Pancreas (tissue), 10 donors: ENCODE measurements at regions not wholly inside any gene's neighbourhood (a gene's known extent, or its start where the extent isn't known, plus 50 kb on each side); places are given as distances from the start of the nearest gene placed in this dataset.

ENCODE experiments used
- ATAC-seq, 4 donors: fragments of 200-7000 bp; cut with Tn5 transposase; one replicate each; pipeline versions ENCODE4 v1.8.0 to v1.9.1; 2020; ENCODE audit warnings: mild to moderate bottlenecking in 4 of 4, moderate library complexity in 4 of 4
- DNase-seq, 6 donors: peaks; one replicate each; pipeline ENCODE4 v3.0.0-alpha.2; 2020
- FAIRE-seq: peaks from 2 replicates; lab custom pipeline; 2012; peaks lifted over from hg19 to GRCh38; lab: Jason Lieb, UNC
- H3K27ac ChIP-seq, 4 donors: fragments of 200-600 bp; sonication (generic); 1 replicate in 3 of 4; 2 replicates in 1 of 4; pipeline versions ENCODE4 v1.5.0 to v1.8.0; 2020
- H3K27me3 ChIP-seq, 4 donors: fragments of 200-600 bp; one replicate each; pipeline ENCODE4 v1.8.0; 2021
- H3K36me3 ChIP-seq, 3 donors: fragments of 200-600 bp; sonication (generic) in 1 of 3; one replicate each; pipeline versions ENCODE4 v1.5.0 to v1.8.0; 2020 to 2021
- H3K4me1 ChIP-seq, 3 donors: fragments of 200-600 bp; one replicate each; pipeline ENCODE4 v1.8.0; 2021
- H3K4me3 ChIP-seq, 4 donors: fragments of 200-600 bp; sonication (generic) in 2 of 4; one replicate each; pipeline versions ENCODE4 v1.5.0 to v1.8.0; 2020 to 2021
- H3K9me3 ChIP-seq, 4 donors: fragments of 200-600 bp; one replicate each; pipeline ENCODE4 v1.8.0; 2021
- CTCF ChIP-seq, 4 donors: fragments of 200-600 bp; sonication (generic) in 3 of 4; IDR thresholded peaks; one replicate each; pipeline versions ENCODE4 v1.5.0 to v1.8.0; 2021; ENCODE audit warnings: antibody characterized with exemption in 4 of 4
- WGBS, 2 donors: extraction: QIAGEN DNeasy Blood & Tissue Kit; methylation state at CpG; one replicate each; pipeline ENCODE4 v1.1.7; 2013; 5-methylcytosine and 5-hydroxymethylcytosine counted together
- intact Hi-C, 3 donors: fragments of 100-400 bp; cut with DNase I; formaldehyde crosslinking; loops; one replicate each; pipeline versions ENCODE4 v1.11.1 to v1.14.2; 2022
- donor health status: healthy with polysubstance abuse.
- donor health status: DM: no; HTN: no; CAD: no; lungs with moderate emphysema.
- donor health status: DM: no; HTN: no; CAD: no.
- donor health status: control.
- donor health status: control.
- donor health status: Bipolar disorder and iron deficiency.
- donor health status: DM: yes; HTN: yes; CAD: no.
- donor health status: DM: no; HTN: no; CAD: no.
- donor health status: DM: no; HTN: no; CAD: no.
- donor health status: DM: yes; HTN: yes; CAD: no.

DNA sequence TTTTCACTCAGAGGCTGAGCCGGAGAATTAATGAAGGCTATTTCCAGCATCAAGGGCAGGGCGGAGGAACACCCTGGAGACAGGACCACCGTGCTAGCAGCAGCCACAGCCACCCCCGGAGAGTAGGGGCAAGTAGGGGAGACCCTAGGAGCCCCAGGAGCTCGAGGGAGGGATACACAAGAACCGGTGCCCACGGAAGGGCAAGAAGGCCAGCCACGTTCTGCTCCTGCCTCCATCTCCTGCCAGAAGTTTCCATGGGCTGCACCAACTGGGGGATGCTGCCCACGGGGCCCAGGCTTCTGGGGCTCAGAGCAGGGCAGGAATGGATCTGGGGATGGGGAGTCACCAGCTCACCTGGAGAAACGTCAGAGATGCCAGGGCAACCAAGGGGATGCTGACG, 626.8 kb downstream of the TBC1D22A start:
- FAIRE-seq: no peak
- 46 to 49% methylated on average over 11 of the region's 11 CpGs for WGBS, 2 donors
- intact Hi-C loops: no loop called here
- Histone ChIP-seq H3K27me3 (peaks cover 0 to 9% (median 0%) of the 10 kb centered on the region in 4 donors), H3K4me1 (no peaks in the 10 kb centered on the region), H3K36me3 (no peaks in the 10 kb centered on the region), H3K27ac (no peak overlapping the region), H3K9me3 (no peaks in the 10 kb centered on the region), H3K4me3 (no peak overlapping the region)
- TF ChIP-seq CTCF (IDR thresholded peaks at IDR 0.05): no peak
- no peak for DNase-seq
- ATAC-seq: no peak

- ATAC-seq (no peak), FAIRE-seq (no peak), DNase-seq (peak in 1 of 6 donors; percentile 24)
- H3K27ac ChIP-seq: no peak overlapping the region
- no peaks in the 10 kb centered on the region for H3K36me3 ChIP-seq
- intact Hi-C loops: no loop called here
- no peak overlapping the region for H3K4me3 ChIP-seq
- TF ChIP-seq CTCF (IDR thresholded peaks at IDR 0.05): no peak
- H3K27me3 ChIP-seq: peaks cover 0 to 9% (median 0%) of the 10 kb centered on the region in 4 donors
- 32 to 41% methylated on average over 5 of the region's 5 CpGs for WGBS, 2 donors
- no peaks in the 10 kb centered on the region for H3K9me3 ChIP-seq
- no peaks in the 10 kb centered on the region for H3K4me1 ChIP-seq
These were observed 626.3 kb downstream of the TBC1D22A start for GRCh38 chr22:47388778-47389177.

DNA sequence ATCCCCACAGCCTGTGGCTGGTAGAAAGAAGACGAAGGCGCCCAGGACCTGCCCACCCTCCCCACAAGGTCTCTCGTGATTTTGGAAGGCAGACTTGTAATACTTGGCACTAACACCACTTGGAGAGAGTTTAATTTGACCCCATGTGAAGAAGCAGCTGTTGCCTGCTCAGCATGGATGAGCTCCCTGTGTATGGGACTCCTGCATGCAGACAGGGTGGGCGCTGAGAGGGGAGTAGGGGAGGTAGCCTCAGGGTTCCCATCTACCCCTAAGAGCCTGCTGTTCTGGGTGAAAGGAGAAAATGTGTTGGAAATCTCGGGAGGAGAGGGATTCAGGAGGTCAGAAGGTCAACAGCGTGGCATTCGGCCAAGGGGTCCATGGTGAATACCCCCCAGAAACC, 625.9 kb downstream of the TBC1D22A start:
- Histone ChIP-seq H3K4me3 (no peak overlapping the region), H3K27ac (no peak overlapping the region), H3K9me3 (no peaks in the 10 kb centered on the region), H3K27me3 (peaks cover 0 to 9% (median 0%) of the 10 kb centered on the region in 4 donors), H3K4me1 (no peaks in the 10 kb centered on the region), H3K36me3 (no peaks in the 10 kb centered on the region)
- intact Hi-C loops: no loop called here
- FAIRE-seq (no peak), DNase-seq (peak in 1 of 6 donors; percentile 39), ATAC-seq (no peak)
- 34 to 42% methylated on average over 7 of the region's 7 CpGs for WGBS, 2 donors
- no peak for TF ChIP-seq CTCF (IDR thresholded peaks at IDR 0.05)

DNA sequence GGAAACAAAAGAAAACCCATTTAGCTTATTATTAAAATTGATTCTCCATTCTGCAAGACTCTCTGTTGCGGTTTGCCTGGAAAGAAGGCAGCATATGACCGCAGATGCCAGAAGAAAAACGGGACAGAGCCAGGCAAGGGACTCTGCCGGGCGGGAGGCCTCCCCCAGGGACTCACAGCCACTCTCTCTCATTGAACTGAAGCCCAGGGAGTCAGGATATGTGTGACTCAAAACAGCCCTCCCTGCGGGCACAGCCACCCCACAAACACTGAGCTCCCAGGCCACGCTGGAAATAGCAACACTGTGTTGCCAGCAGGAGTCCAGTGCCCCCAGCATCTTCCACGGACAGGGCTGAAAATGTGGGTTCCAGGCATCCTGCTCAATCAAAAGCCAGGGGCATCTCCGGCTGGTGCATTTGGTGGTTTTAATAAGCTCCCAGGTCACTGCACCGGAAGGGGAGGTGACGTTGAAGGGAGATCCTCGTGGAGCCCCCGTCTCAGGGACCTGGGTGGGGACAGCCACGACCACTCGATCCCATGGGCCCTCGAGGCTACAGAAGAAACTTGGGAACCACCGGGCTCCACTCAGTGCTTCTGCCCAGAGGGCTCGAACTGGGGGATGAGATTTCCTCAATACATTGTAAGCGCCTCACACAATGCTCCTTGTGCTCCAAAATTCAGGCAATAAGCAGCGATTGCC, 624.5 kb downstream of the TBC1D22A start:
- H3K4me1 ChIP-seq: no peaks in the 10 kb centered on the region
- 51 to 61% methylated on average over 20 of the region's 20 CpGs for WGBS, 2 donors
- FAIRE-seq (no peak), ATAC-seq (no peak), DNase-seq (peak in 1 of 6 donors; percentile 18)
- no peak overlapping the region for H3K4me3 ChIP-seq
- H3K27ac ChIP-seq: no peak overlapping the region
- no peak for TF ChIP-seq CTCF (IDR thresholded peaks at IDR 0.05)
- no peaks in the 10 kb centered on the region for H3K9me3 ChIP-seq
- no peaks in the 10 kb centered on the region for H3K36me3 ChIP-seq
- intact Hi-C loops: no loop called here
- peaks cover 0 to 9% (median 0%) of the 10 kb centered on the region in 4 donors for H3K27me3 ChIP-seq

GRCh38 chr22:47384977-47385376, 622.5 kb downstream of the TBC1D22A start:
- 56 to 65% methylated on average over 8 of the region's 8 CpGs for WGBS, 2 donors
- H3K4me3 ChIP-seq: no peak overlapping the region
- DNase-seq (peak in 1 of 6 donors; percentile 14), FAIRE-seq (no peak), ATAC-seq (no peak)
- peaks cover 0 to 9% (median 0%) of the 10 kb centered on the region in 4 donors for H3K27me3 ChIP-seq
- no peak for TF ChIP-seq CTCF (IDR thresholded peaks at IDR 0.05)
- no peaks in the 10 kb centered on the region for H3K36me3 ChIP-seq
- no peaks in the 10 kb centered on the region for H3K4me1 ChIP-seq
- no peak overlapping the region for H3K27ac ChIP-seq
- intact Hi-C loops: no loop called here
- H3K9me3 ChIP-seq: no peaks in the 10 kb centered on the region
